H1 (cell line): ENCODE measurements at regions not wholly inside any gene's neighbourhood (a gene's known extent, or its start where the extent isn't known, plus 50 kb on each side); places are given as distances from the start of the nearest gene placed in this dataset.

Experiments
- CREB1 ChIP-seq: IDR thresholded peaks from 2 replicates; pipeline ENCODE4 v1.6.1; 2012; ENCODE audit warnings: inconsistent platforms
- EZH2 ChIP-seq: fragments of 200-600 bp; sonication (generic); IDR thresholded peaks from 2 replicates; pipeline ENCODE4 v1.7.1; 2012; ENCODE audit warnings: low read depth, mild to moderate bottlenecking, moderate library complexity, low read length, inconsistent platforms; ENCODE audit not compliant: severe bottlenecking
- TF ChIP-seq, protein P1 (sequence below), 3 experiments: IDR thresholded peaks; 1 replicate in 2 of 3; 2 replicates in 1 of 3; pipeline versions ENCODE4 v1.5.1 to v1.6.1; 2011; ENCODE audit warnings: low read length in 3 of 3, mild to moderate bottlenecking in 3 of 3, inconsistent platforms in 2 of 3, low read depth in 1 of 3, moderate library complexity in 1 of 3; ENCODE audit not compliant: insufficient read depth in 1 of 3; ENCODE audit errors: control extremely low read depth in 1 of 3

DNA sequence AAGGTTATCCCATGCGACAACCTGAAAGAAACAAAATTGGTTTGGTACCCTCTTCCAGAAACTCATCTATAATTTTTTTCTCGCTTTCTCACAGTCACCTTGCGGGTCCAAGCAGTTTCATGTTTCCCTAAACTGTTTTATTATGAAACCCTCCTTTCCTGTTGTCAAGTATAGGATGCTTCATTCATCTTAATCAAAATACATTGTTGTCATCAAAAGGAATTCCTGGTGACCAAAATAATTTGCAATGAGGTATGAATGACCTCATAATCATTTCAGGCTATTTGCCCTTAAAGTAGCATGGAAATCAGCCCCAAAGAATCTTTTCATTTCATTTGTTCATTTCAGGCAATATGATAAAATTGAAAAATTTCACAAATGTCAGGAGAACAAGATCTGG lies 503.0 kb downstream of the SPATA31D1 start:
- TF ChIP-seq EZH2 (no peak), CREB1 (no peak)
- TF ChIP-seq, protein P1, sequence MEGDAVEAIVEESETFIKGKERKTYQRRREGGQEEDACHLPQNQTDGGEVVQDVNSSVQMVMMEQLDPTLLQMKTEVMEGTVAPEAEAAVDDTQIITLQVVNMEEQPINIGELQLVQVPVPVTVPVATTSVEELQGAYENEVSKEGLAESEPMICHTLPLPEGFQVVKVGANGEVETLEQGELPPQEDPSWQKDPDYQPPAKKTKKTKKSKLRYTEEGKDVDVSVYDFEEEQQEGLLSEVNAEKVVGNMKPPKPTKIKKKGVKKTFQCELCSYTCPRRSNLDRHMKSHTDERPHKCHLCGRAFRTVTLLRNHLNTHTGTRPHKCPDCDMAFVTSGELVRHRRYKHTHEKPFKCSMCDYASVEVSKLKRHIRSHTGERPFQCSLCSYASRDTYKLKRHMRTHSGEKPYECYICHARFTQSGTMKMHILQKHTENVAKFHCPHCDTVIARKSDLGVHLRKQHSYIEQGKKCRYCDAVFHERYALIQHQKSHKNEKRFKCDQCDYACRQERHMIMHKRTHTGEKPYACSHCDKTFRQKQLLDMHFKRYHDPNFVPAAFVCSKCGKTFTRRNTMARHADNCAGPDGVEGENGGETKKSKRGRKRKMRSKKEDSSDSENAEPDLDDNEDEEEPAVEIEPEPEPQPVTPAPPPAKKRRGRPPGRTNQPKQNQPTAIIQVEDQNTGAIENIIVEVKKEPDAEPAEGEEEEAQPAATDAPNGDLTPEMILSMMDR (IDR thresholded peaks at IDR 0.05; ENCODE audit: control extremely low read depth in 1 of 3, insufficient read depth in 1 of 3, low read depth in 1 of 3, low read length in 3 of 3), result no peak
